HCT116 (cell line): ENCODE measurements at regions not wholly inside any gene's neighbourhood (a gene's known extent, or its start where the extent isn't known, plus 50 kb on each side); places are given as distances from the start of the nearest gene placed in this dataset.

Experiments
- CEBPB ChIP-seq: IDR thresholded peaks from 2 replicates; pipeline ENCODE4 v1.6.1; 2012; ENCODE audit warnings: low read depth
- EZH2 ChIP-seq: fragments of 200-600 bp; sonication (generic); IDR thresholded peaks from 2 replicates; pipeline ENCODE4 v1.6.1; 2017; ENCODE audit warnings: antibody characterized with exemption, mixed run types
- EZH2phosphoT487 ChIP-seq: fragments of 200-600 bp; IDR thresholded peaks from 2 replicates; pipeline ENCODE4 v1.6.1; 2018; ENCODE audit warnings: antibody characterized with exemption, borderline replicate concordance
- POLR2A ChIP-seq: IDR thresholded peaks from 2 replicates; pipeline ENCODE4 v1.7.0; 2011; ENCODE audit warnings: borderline replicate concordance; ENCODE audit not compliant: insufficient read depth, insufficient read length; ENCODE audit errors: extremely low read depth
- POLR2AphosphoS5 ChIP-seq: IDR thresholded peaks from 2 replicates; pipeline ENCODE4 v1.6.1; 2011; ENCODE audit warnings: mild to moderate bottlenecking, low read depth, low read length, moderate library complexity
- SP1 ChIP-seq: IDR thresholded peaks from 2 replicates; pipeline ENCODE4 v1.6.1; 2012; ENCODE audit warnings: low read depth
- TF ChIP-seq, protein P1 (sequence below), 3 experiments: fragments of 200-600 bp in 1 of 3; sonication (generic) in 1 of 3; IDR thresholded peaks in 2 of 3; conservative IDR thresholded peaks in 1 of 3; 2 replicates each; pipeline ENCODE4 v1.5.1; 2012 to 2017; ENCODE audit warnings: low read depth in 2 of 3, low read length in 2 of 3, antibody characterized with exemption in 1 of 3, borderline replicate concordance in 1 of 3, control low read depth in 1 of 3, mild to moderate bottlenecking in 1 of 3, mixed read lengths in 1 of 3, mixed run types in 1 of 3, moderate library complexity in 1 of 3; ENCODE audit not compliant: insufficient read depth in 1 of 3
- TF ChIP-seq, protein P2 (sequence below): IDR thresholded peaks from 2 replicates; pipeline ENCODE4 v1.6.1; 2012
- TF ChIP-seq, protein P3 (sequence below): IDR thresholded peaks from 2 replicates; pipeline ENCODE4 v1.6.1; 2012

DNA sequence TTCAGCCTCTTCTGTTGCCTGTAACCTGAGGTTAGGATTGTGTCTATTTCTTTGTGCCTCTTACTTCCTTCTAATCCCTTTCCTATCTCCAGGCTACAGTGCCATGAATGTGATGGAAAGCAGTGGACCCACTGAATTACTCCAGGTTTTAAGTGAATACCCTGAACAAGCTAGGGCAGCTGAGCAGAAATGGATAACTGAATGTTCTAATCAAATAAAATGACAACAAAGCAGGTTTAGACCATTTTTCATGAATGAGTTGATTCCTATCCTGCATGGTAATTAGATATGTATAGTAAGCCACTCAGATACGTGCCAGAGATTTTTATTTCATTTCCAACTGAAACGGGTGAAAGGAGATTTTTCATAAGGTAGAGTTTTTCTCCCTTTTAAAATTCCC lies 127.5 kb upstream of the ZP4 start:
- TF ChIP-seq, protein P1, sequence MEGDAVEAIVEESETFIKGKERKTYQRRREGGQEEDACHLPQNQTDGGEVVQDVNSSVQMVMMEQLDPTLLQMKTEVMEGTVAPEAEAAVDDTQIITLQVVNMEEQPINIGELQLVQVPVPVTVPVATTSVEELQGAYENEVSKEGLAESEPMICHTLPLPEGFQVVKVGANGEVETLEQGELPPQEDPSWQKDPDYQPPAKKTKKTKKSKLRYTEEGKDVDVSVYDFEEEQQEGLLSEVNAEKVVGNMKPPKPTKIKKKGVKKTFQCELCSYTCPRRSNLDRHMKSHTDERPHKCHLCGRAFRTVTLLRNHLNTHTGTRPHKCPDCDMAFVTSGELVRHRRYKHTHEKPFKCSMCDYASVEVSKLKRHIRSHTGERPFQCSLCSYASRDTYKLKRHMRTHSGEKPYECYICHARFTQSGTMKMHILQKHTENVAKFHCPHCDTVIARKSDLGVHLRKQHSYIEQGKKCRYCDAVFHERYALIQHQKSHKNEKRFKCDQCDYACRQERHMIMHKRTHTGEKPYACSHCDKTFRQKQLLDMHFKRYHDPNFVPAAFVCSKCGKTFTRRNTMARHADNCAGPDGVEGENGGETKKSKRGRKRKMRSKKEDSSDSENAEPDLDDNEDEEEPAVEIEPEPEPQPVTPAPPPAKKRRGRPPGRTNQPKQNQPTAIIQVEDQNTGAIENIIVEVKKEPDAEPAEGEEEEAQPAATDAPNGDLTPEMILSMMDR (IDR thresholded peaks at IDR 0.05 in 2 of 3, conservative IDR thresholded peaks at IDR 0.05 in 1 of 3; ENCODE audit: borderline replicate concordance in 1 of 3, insufficient read depth in 1 of 3, low read depth in 2 of 3, low read length in 2 of 3) = no peak
- TF ChIP-seq, protein P2, sequence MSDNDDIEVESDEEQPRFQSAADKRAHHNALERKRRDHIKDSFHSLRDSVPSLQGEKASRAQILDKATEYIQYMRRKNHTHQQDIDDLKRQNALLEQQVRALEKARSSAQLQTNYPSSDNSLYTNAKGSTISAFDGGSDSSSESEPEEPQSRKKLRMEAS = no peak
- no peak for TF ChIP-seq EZH2
- TF ChIP-seq POLR2AphosphoS5 = no peak
- no peak for TF ChIP-seq CEBPB
- no peak for TF ChIP-seq EZH2phosphoT487
- no peak for TF ChIP-seq POLR2A
- TF ChIP-seq, protein P3, sequence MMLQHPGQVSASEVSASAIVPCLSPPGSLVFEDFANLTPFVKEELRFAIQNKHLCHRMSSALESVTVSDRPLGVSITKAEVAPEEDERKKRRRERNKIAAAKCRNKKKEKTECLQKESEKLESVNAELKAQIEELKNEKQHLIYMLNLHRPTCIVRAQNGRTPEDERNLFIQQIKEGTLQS = no peak
- TF ChIP-seq SP1 = no peak
